HG02970 (cell line): ENCODE measurements at regions not wholly inside any gene's neighbourhood (a gene's known extent, or its start where the extent isn't known, plus 50 kb on each side); places are given as distances from the start of the nearest gene placed in this dataset.

Experiments
- ATAC-seq: cut with Tn5 transposase; IDR thresholded peaks from one replicate; pipeline ENCODE4 v1.9.1; 2021; ENCODE audit warnings: mild to moderate bottlenecking, moderate library complexity, moderate number of reproducible peaks; ENCODE audit not compliant: unreplicated experiment, low FRiP score

DNA sequence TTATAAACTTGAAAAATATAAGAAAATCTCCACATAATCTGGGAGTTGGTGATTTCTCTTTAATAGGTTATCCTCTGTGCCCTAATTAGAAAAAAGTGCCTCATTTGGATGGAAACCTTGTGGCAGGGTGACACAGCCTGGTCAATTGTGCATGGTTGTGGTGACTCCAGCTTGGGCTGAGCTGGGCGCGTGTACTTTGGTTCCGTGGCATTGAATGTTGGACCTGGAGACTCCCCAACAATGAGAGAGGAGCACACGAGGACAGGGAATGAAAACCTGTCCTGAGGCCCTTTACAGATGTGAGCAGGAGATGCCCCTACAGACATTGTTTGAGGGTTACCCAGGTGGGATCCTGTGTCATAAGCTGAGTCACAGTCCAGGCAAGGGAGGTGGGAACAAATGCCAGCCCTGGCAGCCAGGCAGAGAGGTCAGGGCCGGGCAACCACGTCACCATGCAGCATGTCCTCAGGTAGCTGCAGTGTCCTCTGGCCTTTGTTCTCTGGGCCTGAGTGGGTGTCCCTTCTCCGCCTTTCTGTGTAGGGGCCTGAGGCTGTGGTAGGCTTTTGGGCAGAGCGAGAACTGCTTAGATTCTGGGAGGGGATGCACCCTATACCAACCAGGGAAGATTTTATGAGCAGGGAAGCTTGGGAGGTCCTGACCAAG is 147.4 kb upstream of the TBX20 start:
- ATAC-seq = no peak

DNA sequence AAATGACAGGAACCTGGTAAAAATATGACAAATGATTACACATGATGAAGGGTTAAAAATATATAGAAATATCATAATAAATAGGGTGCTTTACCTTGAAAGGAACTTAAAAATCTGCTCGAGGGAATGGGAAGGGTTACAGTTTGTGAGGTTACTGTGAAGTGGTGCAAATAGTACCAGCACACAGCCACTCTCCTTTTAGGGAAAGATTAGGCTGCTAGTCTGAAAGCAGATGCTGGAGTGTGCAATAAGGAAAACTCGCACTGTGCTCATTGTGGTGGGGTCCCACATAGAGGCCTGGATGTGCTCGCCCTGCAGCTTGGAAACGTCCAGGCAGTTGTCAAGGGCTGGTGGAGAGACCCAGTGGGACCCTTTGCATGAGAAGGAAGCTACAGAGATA is 145.9 kb upstream of the TBX20 start:
- no peak for ATAC-seq

DNA sequence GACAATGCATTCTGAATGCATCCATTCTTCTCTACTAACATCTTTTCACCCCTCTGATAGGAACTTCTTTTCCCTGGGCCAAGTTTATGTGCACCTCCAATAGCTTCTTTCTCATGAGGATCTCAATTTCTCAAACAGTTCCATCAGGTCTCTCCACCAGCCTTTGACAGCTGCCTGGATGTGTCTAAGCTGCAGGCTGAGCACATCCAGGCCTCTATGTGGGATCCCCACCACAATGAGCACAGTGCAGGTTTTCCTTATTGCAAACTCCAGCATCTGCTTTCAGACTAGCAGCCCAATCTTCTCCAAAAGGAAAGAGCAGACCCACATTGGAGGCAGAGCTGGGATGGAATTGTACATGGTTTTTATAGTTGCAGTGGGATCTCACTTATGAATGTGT is 145.3 kb upstream of the TBX20 start:
- ATAC-seq = no peak

DNA sequence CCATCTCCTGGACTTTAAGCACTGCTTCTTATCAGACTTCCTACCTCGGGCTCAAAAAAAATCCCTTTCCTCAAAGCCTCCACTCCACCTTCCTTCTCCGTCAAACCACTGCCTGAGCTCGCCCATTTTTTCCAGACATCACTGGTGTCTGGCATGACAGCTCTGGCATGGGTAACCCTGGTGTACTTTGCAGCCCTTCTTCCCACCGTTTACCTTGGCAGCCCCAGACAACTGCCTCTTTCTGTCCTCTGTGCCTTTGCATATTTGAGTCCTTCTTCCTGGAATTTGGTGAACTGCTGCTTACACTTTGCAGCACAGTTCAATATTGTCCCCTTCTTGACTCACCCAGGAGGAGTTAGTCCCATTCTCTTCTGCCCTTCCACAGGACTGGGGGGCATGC is 144.6 kb upstream of the TBX20 start:
- ATAC-seq = no peak

DNA sequence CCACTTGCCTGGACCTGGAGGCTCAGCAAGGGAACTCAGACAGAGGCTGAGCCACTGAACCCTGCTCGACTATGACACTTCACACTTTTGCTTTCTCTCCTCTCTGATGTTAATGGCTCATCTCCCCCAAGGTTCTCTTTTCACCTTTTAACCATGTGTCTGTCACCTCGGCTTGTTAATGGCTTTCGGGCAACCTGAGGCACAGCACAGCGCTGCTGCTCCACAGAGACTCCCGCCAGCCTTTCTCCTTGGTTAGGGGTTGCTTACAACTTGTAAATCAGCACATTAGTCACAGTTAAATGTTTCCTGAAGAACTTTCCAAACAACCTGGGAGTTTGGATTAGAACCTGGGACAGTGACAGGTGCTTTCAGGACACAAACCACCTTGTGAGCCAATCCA is 136.2 kb upstream of the TBX20 start:
- no peak for ATAC-seq

DNA sequence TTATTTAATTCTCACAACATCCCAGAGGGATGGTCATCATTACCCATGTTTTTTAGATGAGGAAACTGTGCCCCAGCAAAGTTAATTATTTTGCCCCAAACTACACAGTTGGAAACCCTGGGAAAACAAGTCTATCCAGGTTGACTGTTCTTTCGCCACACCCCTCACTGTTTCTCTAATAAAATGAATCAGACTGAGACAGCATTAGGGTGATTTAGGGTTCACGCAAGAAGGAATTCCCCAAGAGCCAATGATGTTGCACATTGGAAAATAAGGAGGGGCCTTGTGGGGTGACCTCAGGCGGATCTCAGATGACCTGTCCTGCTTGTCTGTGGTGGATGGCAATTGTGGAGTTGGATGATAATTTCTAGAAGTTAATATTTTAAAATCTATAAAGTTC is 135.7 kb upstream of the TBX20 start:
- no peak for ATAC-seq

DNA sequence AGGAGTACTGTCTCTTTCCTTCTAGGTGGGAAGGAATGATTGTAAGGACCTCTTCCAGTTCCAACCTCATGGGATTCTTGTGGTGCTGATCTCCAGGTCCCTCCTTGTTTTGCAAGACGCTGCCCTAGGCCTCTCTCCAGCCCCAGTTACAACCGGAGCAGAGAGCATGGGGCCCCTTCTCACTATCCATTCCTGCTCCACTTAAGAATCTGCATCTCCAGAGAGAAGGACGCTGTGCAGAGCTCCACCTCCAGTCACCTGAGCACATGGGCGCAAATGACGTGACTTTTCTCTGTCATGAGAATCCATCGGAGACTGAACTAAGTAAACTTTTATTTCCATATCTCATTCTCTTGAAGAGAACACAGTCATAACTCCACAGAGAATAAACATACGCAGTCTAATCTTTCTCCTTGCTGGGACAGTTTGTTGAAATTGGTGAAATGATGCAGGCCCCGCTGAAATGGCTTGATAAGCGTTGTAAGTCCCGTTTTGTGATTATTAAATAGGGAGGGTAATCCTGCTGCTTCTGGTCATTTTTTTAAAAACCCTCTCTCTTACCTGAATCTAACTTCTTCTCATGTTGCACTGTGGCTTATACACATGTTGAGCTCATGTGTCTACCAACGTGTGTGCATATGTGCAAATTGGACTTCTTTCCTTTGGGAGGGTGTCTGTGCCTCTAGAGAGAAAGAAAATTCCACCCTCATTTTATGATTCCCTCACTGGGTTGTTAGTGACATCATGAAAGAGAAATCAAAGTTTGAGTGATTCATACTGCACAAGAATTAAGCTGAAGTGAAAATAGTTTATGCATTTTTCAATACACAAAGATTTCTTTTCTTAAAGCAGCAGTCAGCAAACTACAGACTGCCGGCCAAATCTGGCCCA is 133.2 kb upstream of the TBX20 start:
- ATAC-seq = no peak

DNA sequence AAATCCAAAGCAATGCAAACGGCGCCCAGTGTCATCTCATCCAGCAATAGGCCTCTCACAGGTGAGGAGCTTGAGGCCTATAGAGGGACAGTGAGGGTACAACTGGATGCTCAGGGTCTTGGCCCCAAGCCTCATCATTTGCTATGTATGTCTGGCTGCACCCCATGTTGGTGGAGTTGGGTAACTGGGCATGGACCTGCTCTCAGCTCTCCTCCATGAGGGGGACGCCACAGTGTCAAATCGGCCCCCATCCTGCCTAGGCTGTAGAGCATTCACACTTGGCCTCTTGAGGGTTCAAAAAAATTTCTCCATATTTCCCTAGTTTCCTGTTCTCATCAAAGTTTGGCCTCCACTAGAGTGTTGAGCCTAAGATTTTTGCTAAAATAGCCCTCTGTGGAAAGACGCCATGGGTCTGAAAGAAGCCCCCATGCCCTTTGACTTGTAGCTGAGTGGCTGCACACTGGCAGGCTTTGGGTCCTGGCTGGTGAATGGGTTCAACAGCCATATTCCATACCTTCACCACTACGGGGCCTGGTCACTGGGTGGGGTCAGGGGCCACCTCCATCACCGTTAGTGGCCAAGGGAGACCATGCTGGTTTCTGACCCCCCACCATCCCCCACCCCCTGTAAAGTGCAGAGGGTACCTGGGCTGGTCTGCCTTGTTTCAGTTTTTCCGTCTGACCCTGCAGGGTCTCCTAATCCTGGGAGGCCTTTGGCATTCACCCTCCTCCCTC is 132.3 kb upstream of the TBX20 start:
- no peak for ATAC-seq

DNA sequence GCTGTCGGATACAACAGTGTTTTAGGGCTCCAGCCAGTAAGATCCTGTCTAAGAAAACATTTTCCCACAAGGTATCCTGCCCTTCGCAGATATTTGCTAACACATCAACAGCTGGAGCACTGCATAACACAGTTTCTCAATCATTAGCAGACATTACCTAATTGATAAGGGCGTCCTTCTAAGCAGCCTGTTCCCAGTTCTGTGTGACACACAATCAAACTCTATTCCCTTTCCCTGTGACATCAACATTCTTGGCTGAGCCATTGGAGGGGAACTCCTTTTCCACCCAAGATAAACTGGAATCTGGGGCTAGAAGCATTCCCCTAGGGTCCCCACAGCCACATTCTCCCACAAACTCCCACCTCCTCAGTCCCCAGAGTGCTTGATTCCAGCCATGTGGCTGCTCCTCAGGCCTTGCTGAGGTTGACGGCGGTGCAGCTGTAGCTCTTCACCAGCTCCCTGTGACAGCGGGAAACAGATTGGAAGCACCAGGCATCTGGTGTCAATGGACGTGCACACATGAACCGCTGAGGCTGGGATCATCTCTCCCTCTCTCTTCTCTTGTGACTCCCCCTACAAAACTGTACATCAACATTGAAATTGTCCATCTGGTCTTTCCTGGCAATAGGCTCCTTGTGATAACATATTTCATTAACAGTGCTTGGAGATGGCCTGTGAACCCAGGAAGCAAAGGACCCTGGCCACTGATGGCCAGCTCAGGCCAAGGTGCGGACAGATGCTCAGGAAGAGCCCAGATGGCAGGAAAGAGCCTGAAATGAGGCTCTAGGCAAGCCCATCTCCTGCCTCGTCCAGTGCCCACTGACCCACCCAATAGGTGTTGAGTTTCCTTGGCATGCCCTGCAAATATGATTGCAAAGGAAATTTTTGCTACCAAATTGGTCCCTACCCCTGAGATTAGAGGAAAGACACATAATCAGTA is 131.1 kb upstream of the TBX20 start:
- no peak for ATAC-seq

DNA sequence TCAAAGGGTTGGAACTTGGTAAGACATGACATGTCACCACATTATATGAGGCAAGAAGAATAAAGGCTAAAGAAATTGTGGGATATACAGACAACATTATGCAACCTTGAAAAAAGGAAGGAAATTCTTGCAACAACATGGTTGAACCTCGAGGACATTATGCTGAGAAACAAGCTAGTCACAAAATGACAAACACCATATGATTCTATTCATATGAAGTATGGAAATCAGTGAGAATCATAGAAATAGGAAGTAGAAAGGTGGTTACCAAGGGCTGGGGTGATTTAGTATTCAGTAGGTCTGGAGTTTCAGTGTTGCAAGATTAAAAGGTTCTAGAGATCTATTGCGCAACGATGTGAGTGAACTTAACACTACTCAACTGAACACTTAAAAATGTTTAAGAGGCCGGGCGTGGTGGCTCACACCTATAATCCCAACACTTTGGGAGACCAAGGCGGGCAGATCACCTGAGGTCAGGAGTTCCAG is 126.9 kb upstream of the TBX20 start:
- ATAC-seq = no peak

DNA sequence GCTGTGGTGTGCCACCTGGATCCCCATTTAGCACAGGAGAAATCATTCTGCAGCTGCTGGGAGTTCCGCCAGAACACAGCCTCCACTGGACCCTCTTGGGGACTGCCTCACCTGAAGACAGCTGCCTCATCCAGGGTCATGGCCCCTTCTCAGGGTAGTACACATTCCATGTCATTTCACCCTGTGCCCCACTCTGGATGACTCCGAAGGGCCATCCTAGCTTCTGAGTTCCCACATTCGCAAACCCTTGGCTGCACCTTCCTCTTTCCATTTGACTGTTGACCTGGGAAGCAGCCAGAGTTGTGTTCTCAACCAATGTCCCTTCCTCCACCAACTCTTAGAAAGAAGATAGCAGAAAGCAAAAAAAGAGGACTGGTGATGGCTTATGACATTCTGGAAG is 125.6 kb upstream of the TBX20 start:
- no peak for ATAC-seq

DNA sequence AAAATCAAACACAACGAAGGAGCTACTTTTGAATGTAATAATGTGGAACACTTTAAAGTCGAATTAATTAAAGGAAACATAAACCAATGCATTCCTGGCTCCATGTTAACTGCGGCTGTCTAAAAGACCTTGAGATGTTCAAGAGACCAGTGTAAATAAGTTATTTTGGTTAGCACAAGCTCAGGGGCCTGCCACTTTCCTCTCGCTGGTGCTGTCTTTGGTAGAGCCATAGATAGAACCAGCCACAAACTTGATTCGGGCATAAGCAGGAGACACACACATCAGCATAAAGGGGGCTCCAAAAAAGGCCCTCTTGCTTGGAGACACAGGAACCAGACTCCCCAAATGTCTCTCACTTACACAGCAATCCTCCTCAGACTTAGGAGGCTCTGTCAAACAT is 121.6 kb upstream of the TBX20 start:
- no peak for ATAC-seq

DNA sequence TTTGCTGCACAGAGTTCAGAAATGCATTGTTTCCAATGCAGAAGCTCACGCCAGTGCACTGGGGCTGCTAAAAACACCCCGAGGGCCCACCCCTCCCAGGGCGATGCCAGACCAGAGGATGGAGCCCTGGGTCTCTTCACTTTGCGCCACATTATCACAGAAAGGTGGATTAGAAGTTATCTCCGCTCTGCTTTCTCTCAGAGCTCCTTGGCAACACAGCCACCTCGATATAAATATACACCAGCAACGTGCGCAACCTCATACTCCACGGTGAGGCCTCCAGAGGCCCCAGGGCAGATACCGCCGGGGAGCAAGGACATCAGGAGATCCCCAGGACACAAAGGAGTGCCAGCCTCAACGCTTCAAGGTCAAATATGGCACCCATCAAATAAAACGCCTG is 121.0 kb upstream of the TBX20 start:
- no peak for ATAC-seq

DNA sequence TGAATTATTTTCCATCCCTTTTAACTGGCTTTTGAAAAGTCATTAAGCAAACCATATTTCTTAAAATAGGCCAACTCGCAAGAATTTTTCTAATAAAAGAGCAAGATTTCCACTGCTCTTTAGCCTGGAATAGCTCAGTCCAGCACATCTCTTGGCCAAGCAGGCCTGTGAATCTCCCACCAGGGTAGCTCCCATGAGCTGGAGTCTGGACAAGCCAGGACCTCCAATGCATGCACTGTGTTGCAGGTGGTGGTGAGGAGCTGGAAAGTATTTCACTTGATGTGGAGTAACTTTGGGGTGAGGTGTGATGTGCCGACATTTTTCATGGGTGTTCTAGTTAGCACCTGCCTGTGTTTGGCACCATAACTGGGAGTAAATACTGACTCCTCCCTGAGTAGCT is 117.3 kb upstream of the TBX20 start:
- no peak for ATAC-seq

DNA sequence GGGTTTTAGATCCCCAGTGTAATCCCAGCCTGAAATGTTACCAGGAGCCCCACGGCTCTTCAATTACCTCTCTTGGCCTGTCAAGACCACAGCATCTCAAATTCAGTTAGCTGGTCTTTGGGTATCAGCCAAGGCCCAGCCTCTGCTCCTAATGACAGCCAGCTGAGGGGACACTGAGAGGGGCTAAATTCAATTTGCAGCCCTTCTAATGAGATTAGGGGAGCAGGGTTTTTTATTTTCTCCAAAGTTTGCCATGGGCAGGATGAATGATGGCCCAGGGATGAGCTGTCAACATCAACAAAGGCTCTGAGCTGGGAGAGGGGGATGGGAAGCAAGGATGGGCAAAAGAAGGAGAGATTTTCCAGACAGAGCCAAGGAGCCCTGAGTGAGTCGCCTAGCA is 116.8 kb upstream of the TBX20 start:
- no peak for ATAC-seq

DNA sequence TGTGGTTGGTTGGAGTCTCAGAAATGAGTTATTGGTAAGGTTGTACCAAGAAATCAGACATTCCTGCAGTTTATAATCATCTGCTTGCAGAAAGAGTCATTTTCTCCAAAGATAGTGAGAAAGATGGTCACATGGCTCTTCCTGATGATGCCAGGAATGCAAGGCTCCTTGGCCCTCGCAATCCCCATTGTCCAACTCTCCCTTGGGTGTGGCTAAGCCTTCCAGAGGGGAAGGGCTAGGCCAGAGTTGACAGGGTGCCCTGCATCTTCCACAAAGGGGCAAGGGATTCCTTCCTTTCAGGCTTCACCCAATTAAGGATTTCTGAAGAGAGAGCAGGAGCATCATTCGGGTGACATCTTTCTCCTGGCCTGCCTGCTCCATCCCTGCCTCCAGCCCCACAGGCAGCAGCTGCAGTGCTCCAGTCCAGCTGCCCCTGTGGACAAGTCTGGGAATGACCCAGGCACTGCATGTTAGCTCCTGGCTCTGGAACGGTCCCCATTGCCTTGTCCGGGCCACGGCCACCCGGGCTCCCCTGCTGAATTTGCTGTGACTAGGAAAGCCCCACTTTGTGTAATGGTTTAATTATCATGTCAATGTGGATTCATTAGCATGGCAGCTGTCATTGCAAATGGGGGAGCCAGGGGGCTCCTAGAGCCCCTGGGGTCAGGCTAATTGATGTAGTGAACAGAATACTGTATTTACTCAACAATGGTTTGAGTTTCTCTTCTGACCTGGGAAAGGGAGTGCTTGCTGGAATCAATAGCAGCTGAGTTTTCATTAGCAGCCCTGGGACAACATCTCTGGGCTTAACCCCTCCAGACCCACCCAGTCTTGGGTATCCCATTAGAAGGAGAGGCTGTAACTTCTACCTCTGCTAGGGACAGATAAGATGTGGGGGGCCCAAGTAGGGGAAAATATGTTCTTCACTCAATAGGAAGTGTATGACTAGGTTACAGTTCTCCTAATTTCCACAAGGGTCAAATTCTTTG is 112.6 kb upstream of the TBX20 start:
- no peak for ATAC-seq

DNA sequence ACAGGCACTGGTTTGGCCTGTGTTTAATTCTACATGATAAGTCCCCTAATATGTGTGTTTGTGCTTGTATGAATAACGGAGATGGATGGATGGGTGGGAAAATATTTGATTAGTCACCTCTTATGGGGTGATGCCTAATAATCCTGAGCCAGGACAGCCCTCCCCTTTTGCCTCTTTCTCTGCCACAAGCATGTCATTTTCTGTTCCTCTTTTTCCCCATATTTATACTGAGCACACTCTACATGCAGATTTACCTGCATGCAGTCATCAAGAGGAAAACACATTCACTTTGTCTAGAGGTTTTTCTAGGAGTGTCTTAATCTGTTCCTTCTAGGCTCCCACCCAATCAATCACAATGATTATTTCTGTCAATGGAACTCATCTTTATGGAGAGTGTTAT is 111.6 kb upstream of the TBX20 start:
- no peak for ATAC-seq

DNA sequence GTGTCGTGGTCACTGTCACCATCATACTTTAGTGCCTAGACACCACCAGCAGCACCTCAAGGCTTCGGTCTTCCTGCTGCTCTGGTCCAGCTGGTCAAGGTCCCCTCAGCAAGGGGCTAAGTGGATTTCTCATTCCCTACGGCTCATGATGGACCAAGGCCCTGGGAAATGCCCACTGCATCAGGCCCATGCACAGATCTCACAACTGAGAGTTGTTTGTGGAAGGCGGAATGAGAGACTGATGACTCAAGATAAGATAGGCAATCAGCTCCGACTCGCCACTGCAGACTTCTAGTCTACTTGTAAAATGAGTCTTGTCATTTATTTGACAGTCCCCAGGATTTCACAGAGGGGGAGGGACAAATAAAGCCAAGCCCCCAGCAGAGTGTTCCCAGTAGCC is 108.4 kb upstream of the TBX20 start:
- ATAC-seq = no peak

DNA sequence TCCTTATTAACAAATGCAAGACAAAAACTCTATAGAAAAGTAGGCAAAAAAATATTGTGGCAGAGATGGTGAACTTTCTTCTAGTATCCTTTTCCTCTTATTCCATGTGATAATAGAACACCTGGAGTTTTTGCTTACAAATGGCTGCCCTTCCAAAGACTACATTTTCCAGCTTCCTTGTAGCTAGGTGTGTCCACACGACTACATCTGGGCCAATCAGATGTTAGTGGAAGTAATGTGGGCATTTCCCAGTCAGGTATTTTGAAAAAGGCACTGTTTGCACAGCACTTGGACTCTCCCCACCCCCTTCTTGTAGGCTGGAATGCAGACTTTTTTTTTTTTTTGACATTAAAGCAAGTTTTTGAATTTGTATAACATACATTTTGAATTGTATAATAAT is 105.5 kb upstream of the TBX20 start:
- no peak for ATAC-seq
